DND-41 (cell line): ENCODE measurements at regions not wholly inside any gene's neighbourhood (a gene's known extent, or its start where the extent isn't known, plus 50 kb on each side); places are given as distances from the start of the nearest gene placed in this dataset.

Experiments used
- ATAC-seq: fragments of 200-7000 bp; cut with Tn5 transposase; 3 replicates; pipeline ENCODE4 v1.9.1; 2021; ENCODE audit warnings: low read depth; ENCODE audit not compliant: insufficient read depth
- DNase-seq: peaks from one replicate; pipeline ENCODE4 v3.0.0-alpha.2; 2020
- H2AFZ ChIP-seq: 2 replicates; pipeline ENCODE4 v1.6.0; 2012; ENCODE audit warnings: low read depth, low read length
- H3K27ac ChIP-seq: 2 replicates; pipeline ENCODE4 v1.5.1; 2012; ENCODE audit warnings: low read length, inconsistent platforms
- H3K27me3 ChIP-seq: fragments of 200-600 bp; sonication (generic); 2 replicates; pipeline ENCODE4 v1.6.0; 2012; ENCODE audit warnings: low read length, mild to moderate bottlenecking, inconsistent platforms; ENCODE audit not compliant: insufficient read depth, poor library complexity
- H3K36me3 ChIP-seq: 2 replicates; pipeline ENCODE4 v1.5.1; 2012; ENCODE audit warnings: low read length, inconsistent platforms; ENCODE audit not compliant: insufficient read depth
- H3K4me1 ChIP-seq: 2 replicates; pipeline ENCODE4 v1.5.1; 2012; ENCODE audit warnings: mild to moderate bottlenecking, low read length; ENCODE audit not compliant: insufficient read depth
- H3K4me2 ChIP-seq: 2 replicates; pipeline ENCODE4 v1.6.0; 2012; ENCODE audit warnings: mild to moderate bottlenecking, moderate library complexity, low read length, inconsistent platforms; ENCODE audit not compliant: insufficient read depth
- H3K4me3 ChIP-seq, 2 experiments: fragments of 200-600 bp in 1 of 2; shearing (Covaris generic) in 1 of 2; 2 replicates each; pipeline ENCODE4 v1.5.1; 2012 to 2016; ENCODE audit warnings: inconsistent platforms in 2 of 2, low read length in 2 of 2, mild to moderate bottlenecking in 2 of 2, low read depth in 1 of 2, moderate library complexity in 1 of 2
- H3K79me2 ChIP-seq: 2 replicates; pipeline ENCODE4 v1.6.0; 2012; ENCODE audit warnings: low read length, inconsistent platforms; ENCODE audit not compliant: insufficient read depth
- H3K9ac ChIP-seq: 2 replicates; pipeline ENCODE4 v1.6.0; 2012; ENCODE audit warnings: low read depth, mild to moderate bottlenecking, inconsistent platforms, low read length, moderate library complexity
- H3K9me3 ChIP-seq: 2 replicates; pipeline ENCODE4 v1.5.1; 2012; ENCODE audit warnings: low read length, moderate library complexity, mild to moderate bottlenecking, inconsistent platforms; ENCODE audit not compliant: insufficient read depth, severe bottlenecking
- H4K20me1 ChIP-seq: 2 replicates; pipeline ENCODE4 v1.6.0; 2012; ENCODE audit warnings: low read length; ENCODE audit not compliant: insufficient read depth
- CTCF ChIP-seq: IDR thresholded peaks from 2 replicates; pipeline ENCODE4 v1.5.1; 2012; ENCODE audit warnings: borderline replicate concordance, low read length, moderate library complexity, mild to moderate bottlenecking; ENCODE audit not compliant: poor library complexity, severe bottlenecking; ENCODE audit errors: extremely low read depth
- EZH2 ChIP-seq: IDR thresholded peaks from 3 replicates; pipeline ENCODE4 v1.6.1; 2012; ENCODE audit warnings: borderline replicate concordance, low read depth, mild to moderate bottlenecking, moderate library complexity, low read length, inconsistent platforms; ENCODE audit not compliant: severe bottlenecking

DNA sequence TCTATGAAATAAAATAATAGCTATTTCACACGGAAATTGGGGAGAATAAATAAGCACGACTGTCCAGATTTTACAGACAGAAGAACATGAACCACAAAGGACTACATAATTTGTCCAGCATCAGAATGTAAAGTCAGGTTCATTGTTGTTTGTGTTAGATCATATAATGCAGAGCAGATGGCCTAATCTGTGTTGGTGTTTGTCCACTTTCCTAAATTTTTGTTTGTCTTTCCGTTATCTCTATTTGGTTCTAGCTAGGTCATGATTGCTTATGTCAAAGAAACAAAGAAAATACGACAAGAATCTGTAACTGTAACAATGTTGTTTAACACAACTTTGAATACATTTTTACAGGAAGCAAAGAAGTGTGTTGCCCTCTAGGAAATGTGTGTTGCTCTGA, 75.6 kb upstream of the ANKRD28 start:
- H3K4me1 ChIP-seq = no peaks in the 10 kb centered on the region
- ATAC-seq (no peak), DNase-seq (no peak)
- no peaks in the 10 kb centered on the region for H3K36me3 ChIP-seq
- H3K27me3 ChIP-seq = no peaks in the 10 kb centered on the region
- H3K4me3 ChIP-seq = no peak overlapping the region
- no peak overlapping the region for H3K9ac ChIP-seq
- H3K27ac ChIP-seq = no peak overlapping the region
- H3K79me2 ChIP-seq = no peaks in the 10 kb centered on the region
- no peaks in the 10 kb centered on the region for H4K20me1 ChIP-seq
- peaks cover 2% of the 10 kb centered on the region for H3K9me3 ChIP-seq
- no peak overlapping the region for H3K4me2 ChIP-seq
- no peak overlapping the region for H2AFZ ChIP-seq
- TF ChIP-seq EZH2 (no peak), CTCF (no peak)

GRCh38 chr3:15875016-15875689, 77.4 kb upstream of the ANKRD28 start:
- H3K9ac ChIP-seq = no peak overlapping the region
- H3K79me2 ChIP-seq = no peaks in the 10 kb centered on the region
- no peak overlapping the region for H3K4me3 ChIP-seq
- H3K4me2 ChIP-seq = no peak overlapping the region
- no peak overlapping the region for H2AFZ ChIP-seq
- no peaks in the 10 kb centered on the region for H3K27me3 ChIP-seq
- no peaks in the 10 kb centered on the region for H3K9me3 ChIP-seq
- DNase-seq (no peak), ATAC-seq (no peak)
- no peaks in the 10 kb centered on the region for H3K4me1 ChIP-seq
- H4K20me1 ChIP-seq = no peaks in the 10 kb centered on the region
- no peak overlapping the region for H3K27ac ChIP-seq
- TF ChIP-seq CTCF (no peak), EZH2 (no peak)
- H3K36me3 ChIP-seq = no peaks in the 10 kb centered on the region

GRCh38 chr3:15876669-15877068, 78.9 kb upstream of the ANKRD28 start:
- DNase-seq = no peak
- ATAC-seq = no peak
- Histone ChIP-seq H3K4me2 (no peak overlapping the region), H3K79me2 (no peaks in the 10 kb centered on the region), H3K4me3 (no peak overlapping the region), H3K36me3 (no peaks in the 10 kb centered on the region), H3K9ac (no peak overlapping the region), H3K27ac (no peak overlapping the region), H3K27me3 (no peaks in the 10 kb centered on the region), H3K4me1 (no peaks in the 10 kb centered on the region), H3K9me3 (no peaks in the 10 kb centered on the region), H4K20me1 (no peaks in the 10 kb centered on the region), H2AFZ (no peak overlapping the region)
- TF ChIP-seq CTCF (no peak), EZH2 (no peak)
